ENCODE measurements at regions not wholly inside any gene's neighbourhood (a gene's known extent, or its start where the extent isn't known, plus 50 kb on each side); places are given as distances from the start of the nearest gene placed in this dataset.
"Not testable (repeated sequence)": the region's sequence is repeated elsewhere in the genome, so short reads cannot be mapped to it uniquely, and the experiment has no call there.

DNA sequence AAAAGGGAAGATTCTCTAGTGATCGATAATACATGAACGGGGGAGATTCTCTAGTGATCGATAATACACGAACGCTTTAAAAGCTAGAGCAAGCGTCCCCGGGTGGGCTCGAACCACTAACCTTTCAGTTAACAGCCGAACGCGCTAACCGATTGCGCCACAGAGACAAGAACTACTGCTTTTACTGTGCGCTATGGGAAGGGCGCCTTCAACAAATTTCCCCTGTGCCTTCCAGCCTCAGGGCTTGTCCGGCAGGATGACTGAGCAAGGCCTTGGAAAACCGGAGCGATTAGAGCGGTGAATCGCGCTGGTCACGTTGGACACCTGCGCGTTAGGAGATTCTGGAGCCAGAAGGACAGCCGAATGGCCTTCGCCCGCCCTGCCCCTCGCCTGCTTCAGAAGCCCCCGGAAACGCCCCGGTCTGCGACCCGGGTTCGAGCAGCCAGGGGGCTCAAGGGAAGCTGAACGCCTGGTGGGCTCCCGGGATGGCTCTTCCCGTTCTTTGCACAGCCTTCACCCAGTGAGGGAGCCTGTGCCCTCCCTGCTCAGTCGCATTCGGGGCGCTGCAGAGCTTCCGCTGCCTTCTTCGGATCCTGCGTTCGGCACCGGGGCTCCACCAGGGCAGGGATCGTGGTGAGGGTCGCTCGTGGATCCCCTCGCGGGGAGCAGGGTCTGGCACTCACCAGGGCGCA is 103.5 kb downstream of the NBPF11 start:
- TF ChIP-seq, protein P1, sequence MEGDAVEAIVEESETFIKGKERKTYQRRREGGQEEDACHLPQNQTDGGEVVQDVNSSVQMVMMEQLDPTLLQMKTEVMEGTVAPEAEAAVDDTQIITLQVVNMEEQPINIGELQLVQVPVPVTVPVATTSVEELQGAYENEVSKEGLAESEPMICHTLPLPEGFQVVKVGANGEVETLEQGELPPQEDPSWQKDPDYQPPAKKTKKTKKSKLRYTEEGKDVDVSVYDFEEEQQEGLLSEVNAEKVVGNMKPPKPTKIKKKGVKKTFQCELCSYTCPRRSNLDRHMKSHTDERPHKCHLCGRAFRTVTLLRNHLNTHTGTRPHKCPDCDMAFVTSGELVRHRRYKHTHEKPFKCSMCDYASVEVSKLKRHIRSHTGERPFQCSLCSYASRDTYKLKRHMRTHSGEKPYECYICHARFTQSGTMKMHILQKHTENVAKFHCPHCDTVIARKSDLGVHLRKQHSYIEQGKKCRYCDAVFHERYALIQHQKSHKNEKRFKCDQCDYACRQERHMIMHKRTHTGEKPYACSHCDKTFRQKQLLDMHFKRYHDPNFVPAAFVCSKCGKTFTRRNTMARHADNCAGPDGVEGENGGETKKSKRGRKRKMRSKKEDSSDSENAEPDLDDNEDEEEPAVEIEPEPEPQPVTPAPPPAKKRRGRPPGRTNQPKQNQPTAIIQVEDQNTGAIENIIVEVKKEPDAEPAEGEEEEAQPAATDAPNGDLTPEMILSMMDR (IDR thresholded peaks at IDR 0.05) = not testable (repeated sequence)
- TF ChIP-seq POLR2A, POLR2AphosphoS5, EP300 (IDR thresholded peaks at IDR 0.05): not testable (repeated sequence)
